Kidney (tissue), 13 donors: ENCODE measurements at regions not wholly inside any gene's neighbourhood (a gene's known extent, or its start where the extent isn't known, plus 50 kb on each side); places are given as distances from the start of the nearest gene placed in this dataset.
"Not testable (repeated sequence)": the region's sequence is repeated elsewhere in the genome, so short reads cannot be mapped to it uniquely, and the experiment has no call there.

Source experiments
- DNase-seq, 5 donors: peaks; one replicate each; pipeline ENCODE4 v3.0.0-alpha.2; 2013 to 2020
- FAIRE-seq: peaks from 2 replicates; lab custom pipeline; 2012; peaks lifted over from hg19 to GRCh38; lab: Jason Lieb, UNC
- H3K27ac ChIP-seq, 2 donors: one replicate each; pipeline ENCODE4 v1.7.0; 2013; ENCODE audit warnings: low read depth in 2 of 2, low read length in 2 of 2, inconsistent platforms in 1 of 2
- H3K27me3 ChIP-seq: one replicate; pipeline ENCODE4 v1.7.1; 2013; ENCODE audit warnings: low read length, inconsistent platforms; ENCODE audit not compliant: control insufficient read depth, insufficient read depth
- H3K36me3 ChIP-seq, 3 donors: one replicate each; pipeline versions ENCODE4 v1.7.0 to v1.7.1; 2013; ENCODE audit warnings: low read length in 3 of 3, control low read depth in 1 of 3, inconsistent platforms in 1 of 3; ENCODE audit not compliant: insufficient read depth in 3 of 3, control insufficient read depth in 2 of 3
- H3K4me1 ChIP-seq, 3 donors: one replicate each; pipeline versions ENCODE4 v1.7.0 to v1.7.1; 2013; ENCODE audit warnings: low read length in 3 of 3, inconsistent platforms in 1 of 3, low read depth in 1 of 3; ENCODE audit not compliant: control insufficient read depth in 2 of 3, insufficient read depth in 2 of 3
- H3K4me3 ChIP-seq, 3 donors: one replicate each; pipeline versions ENCODE4 v1.7.0 to v1.8.1; 2013; ENCODE audit warnings: low read length in 3 of 3, control low read depth in 1 of 3, inconsistent platforms in 1 of 3
- H3K9ac ChIP-seq, 3 donors: one replicate each; pipeline versions ENCODE4 v1.7.0 to v1.7.1; 2013; ENCODE audit warnings: low read length in 3 of 3, control low read depth in 1 of 3, inconsistent platforms in 1 of 3
- H3K9me3 ChIP-seq, 3 donors: one replicate each; pipeline versions ENCODE4 v1.7.0 to v1.7.1; 2013; ENCODE audit warnings: low read length in 3 of 3, control low read depth in 1 of 3, inconsistent platforms in 1 of 3; ENCODE audit not compliant: control insufficient read depth in 2 of 3, insufficient read depth in 1 of 3
- CTCF ChIP-seq: IDR thresholded peaks from 3 replicates; pipeline ENCODE4 v1.5.1; 2012; ENCODE audit warnings: mild to moderate bottlenecking, moderate library complexity, borderline replicate concordance; ENCODE audit not compliant: insufficient read depth; ENCODE audit errors: extremely low read depth
- intact Hi-C: fragments of 100-400 bp; cut with DNase I; formaldehyde crosslinking; loops from one replicate; pipeline ENCODE4 v1.11.1; 2022
- donor health status: control.
- donor health status: control.
- donor health status: control.
- donor health status: control.
- donor health status: control.
- donor health status: DM: yes; HTN: yes; CAD: no.
- donor health status: Normal renal cell carcinoma (clear cell type).

GRCh38 chr4:9556076-9556475, 111.9 kb downstream of the DEFB131A start:
- H3K27ac ChIP-seq, H3K9me3 ChIP-seq, H3K27me3 ChIP-seq, H3K9ac ChIP-seq, DNase-seq, H3K4me3 ChIP-seq, H3K4me1 ChIP-seq, H3K36me3 ChIP-seq, FAIRE-seq, intact Hi-C loops: not testable (repeated sequence)

GRCh38 chr4:9577869-9578268, 133.7 kb downstream of the DEFB131A start:
- intact Hi-C loops, H3K9me3 ChIP-seq, H3K4me3 ChIP-seq, H3K27me3 ChIP-seq, H3K9ac ChIP-seq, H3K4me1 ChIP-seq, DNase-seq, H3K36me3 ChIP-seq, H3K27ac ChIP-seq, FAIRE-seq: not testable (repeated sequence)

- FAIRE-seq, DNase-seq, H3K36me3 ChIP-seq, H3K4me3 ChIP-seq, H3K9me3 ChIP-seq, H3K9ac ChIP-seq, H3K4me1 ChIP-seq, intact Hi-C loops, H3K27ac ChIP-seq, H3K27me3 ChIP-seq: not testable (repeated sequence)
Measured at GRCh38 chr4:9582880-9583279, 138.7 kb downstream of the DEFB131A start.

- no peak for FAIRE-seq
- no peak for TF ChIP-seq CTCF
- Histone ChIP-seq H3K9me3 (no peaks in the 10 kb centered on the region), H3K4me1 (no peaks in the 10 kb centered on the region), H3K27me3 (no peaks in the 10 kb centered on the region), H3K4me3 (no peak overlapping the region), H3K36me3 (no peaks in the 10 kb centered on the region), H3K9ac (no peak overlapping the region), H3K27ac (no peak overlapping the region)
- intact Hi-C loops, result no loop called here
- DNase-seq, result no peak
Measured at GRCh38 chr4:9592010-9592409, 147.8 kb downstream of the DEFB131A start.

- intact Hi-C loops, result no loop called here
- no peak for TF ChIP-seq CTCF
- Histone ChIP-seq H3K9ac (no peak overlapping the region), H3K4me1 (no peaks in the 10 kb centered on the region), H3K27me3 (no peaks in the 10 kb centered on the region), H3K9me3 (no peaks in the 10 kb centered on the region), H3K4me3 (no peak overlapping the region), H3K36me3 (no peaks in the 10 kb centered on the region), H3K27ac (no peak overlapping the region)
- DNase-seq (no peak), FAIRE-seq (no peak)
Measured at GRCh38 chr4:9594948-9595347, 150.7 kb downstream of the DEFB131A start.

- DNase-seq, H3K4me3 ChIP-seq, FAIRE-seq, H3K27me3 ChIP-seq, H3K36me3 ChIP-seq, H3K9ac ChIP-seq, H3K4me1 ChIP-seq, intact Hi-C loops, H3K27ac ChIP-seq, H3K9me3 ChIP-seq: not testable (repeated sequence)
Measured at GRCh38 chr4:9595531-9595930, 151.3 kb downstream of the DEFB131A start.
